HG03469 (cell line): ENCODE measurements at regions not wholly inside any gene's neighbourhood (a gene's known extent, or its start where the extent isn't known, plus 50 kb on each side); places are given as distances from the start of the nearest gene placed in this dataset.
"Not testable (repeated sequence)": the region's sequence is repeated elsewhere in the genome, so short reads cannot be mapped to it uniquely, and the experiment has no call there.

Source experiments
- ATAC-seq: cut with Tn5 transposase; IDR thresholded peaks from one replicate; pipeline ENCODE4 v1.9.1; 2021; ENCODE audit warnings: mild to moderate bottlenecking, moderate library complexity, moderate number of reproducible peaks; ENCODE audit not compliant: unreplicated experiment

- no peak for ATAC-seq
Measured at GRCh38 chr5:98258939-98259338, 514.5 kb upstream of the RGMB start.

GRCh38 chr5:98259595-98259994 is 513.9 kb upstream of the RGMB start:
- ATAC-seq, result no peak

- no peak for ATAC-seq
Measured at GRCh38 chr5:98263084-98263483, 510.4 kb upstream of the RGMB start.

- ATAC-seq, result no peak
Measured at GRCh38 chr5:98268162-98268860, 505.2 kb upstream of the RGMB start.

GRCh38 chr5:98275980-98276379 is 497.5 kb upstream of the RGMB start:
- ATAC-seq, result no peak

- no peak for ATAC-seq
Measured at GRCh38 chr5:98282521-98282920, 490.9 kb upstream of the RGMB start.

- no peak for ATAC-seq
Measured at GRCh38 chr5:98292496-98292895, 481.0 kb upstream of the RGMB start.

GRCh38 chr5:98296426-98296825 is 477.0 kb upstream of the RGMB start:
- ATAC-seq, result no peak

GRCh38 chr5:98299435-98299834 is 474.0 kb upstream of the RGMB start:
- no peak for ATAC-seq

- no peak for ATAC-seq
Measured at GRCh38 chr5:98301547-98301946, 471.9 kb upstream of the RGMB start.

- no peak for ATAC-seq
Measured at GRCh38 chr5:98307811-98308210, 465.7 kb upstream of the RGMB start.

- no peak for ATAC-seq
Measured at GRCh38 chr5:98308231-98308630, 465.2 kb upstream of the RGMB start.

- ATAC-seq, result no peak
Measured at GRCh38 chr5:98308960-98309359, 464.5 kb upstream of the RGMB start.

- ATAC-seq, result peak; percentile 53
Measured at GRCh38 chr5:98309785-98310598, 463.5 kb upstream of the RGMB start.

- ATAC-seq, result no peak
Measured at GRCh38 chr5:98314292-98314691, 459.2 kb upstream of the RGMB start.

GRCh38 chr5:98318386-98318785 is 455.1 kb upstream of the RGMB start:
- ATAC-seq, result no peak

GRCh38 chr5:98319299-98320011 is 454.0 kb upstream of the RGMB start:
- no peak for ATAC-seq

- ATAC-seq, result no peak
Measured at GRCh38 chr5:98320343-98320742, 453.1 kb upstream of the RGMB start.

GRCh38 chr5:98321361-98321760 is 452.1 kb upstream of the RGMB start:
- ATAC-seq, result no peak

- ATAC-seq, result not testable (repeated sequence)
Measured at GRCh38 chr5:98325187-98325586, 448.3 kb upstream of the RGMB start.

GRCh38 chr5:98328015-98328414 is 445.4 kb upstream of the RGMB start:
- no peak for ATAC-seq

- no peak for ATAC-seq
Measured at GRCh38 chr5:98330871-98331270, 442.6 kb upstream of the RGMB start.
